Gastrocnemius medialis (tissue), 4 donors: ENCODE measurements at regions not wholly inside any gene's neighbourhood (a gene's known extent, or its start where the extent isn't known, plus 50 kb on each side); places are given as distances from the start of the nearest gene placed in this dataset.

Experiments used
- CTCF ChIP-seq, 5 experiments: fragments of 450-650 bp in 3 of 5; fragments of 200-600 bp in 2 of 5; sonication (generic) in 2 of 5; IDR thresholded peaks in 4 of 5; conservative IDR thresholded peaks in 1 of 5; 1 replicate in 4 of 5; 2 replicates in 1 of 5; pipeline ENCODE4 v1.5.1; 2016 to 2019; ENCODE audit warnings: antibody characterized with exemption in 5 of 5, mild to moderate bottlenecking in 3 of 5, moderate library complexity in 3 of 5
- POLR2A ChIP-seq, 2 donors: fragments of 450-650 bp; IDR thresholded peaks; one replicate each; pipeline ENCODE4 v1.6.1; 2017; ENCODE audit warnings: antibody characterized with exemption in 2 of 2, mild to moderate bottlenecking in 2 of 2, moderate library complexity in 2 of 2

- TF ChIP-seq CTCF (IDR thresholded peaks at IDR 0.05 in 4 of 5, conservative IDR thresholded peaks at IDR 0.05 in 1 of 5) (no peak), POLR2A (IDR thresholded peaks at IDR 0.05) (no peak)
These were observed 184.6 kb upstream of the ERBB4 start for GRCh38 chr2:212723226-212723625.
